IgD-negative memory B cell (primary cell): ENCODE measurements at regions not wholly inside any gene's neighbourhood (a gene's known extent, or its start where the extent isn't known, plus 50 kb on each side); places are given as distances from the start of the nearest gene placed in this dataset.

Experiments used
- H3K27ac Mint-ChIP-seq, 3 donors: one replicate each; pipeline ENCODE4 v1.8.0; 2020 to 2022; ENCODE audit warnings: mild to moderate bottlenecking in 3 of 3, mixed read lengths in 3 of 3, moderate library complexity in 1 of 3
- H3K27me3 Mint-ChIP-seq: one replicate; pipeline ENCODE4 v1.8.0; 2021; ENCODE audit warnings: mixed read lengths
- H3K36me3 Mint-ChIP-seq: one replicate; pipeline ENCODE4 v1.8.0; 2020; ENCODE audit warnings: mild to moderate bottlenecking, mixed read lengths
- H3K4me1 Mint-ChIP-seq, 3 donors: one replicate each; pipeline ENCODE4 v1.8.0; 2020 to 2022; ENCODE audit warnings: mixed read lengths in 3 of 3, mild to moderate bottlenecking in 1 of 3
- H3K4me3 Mint-ChIP-seq, 4 donors: one replicate each; pipeline ENCODE4 v1.8.0; 2020 to 2022; ENCODE audit warnings: mild to moderate bottlenecking in 4 of 4, mixed read lengths in 4 of 4, moderate library complexity in 3 of 4
- H3K9me3 Mint-ChIP-seq, 3 donors: one replicate each; pipeline ENCODE4 v1.8.0; 2020 to 2021; ENCODE audit warnings: mixed read lengths in 3 of 3, mild to moderate bottlenecking in 1 of 3

DNA sequence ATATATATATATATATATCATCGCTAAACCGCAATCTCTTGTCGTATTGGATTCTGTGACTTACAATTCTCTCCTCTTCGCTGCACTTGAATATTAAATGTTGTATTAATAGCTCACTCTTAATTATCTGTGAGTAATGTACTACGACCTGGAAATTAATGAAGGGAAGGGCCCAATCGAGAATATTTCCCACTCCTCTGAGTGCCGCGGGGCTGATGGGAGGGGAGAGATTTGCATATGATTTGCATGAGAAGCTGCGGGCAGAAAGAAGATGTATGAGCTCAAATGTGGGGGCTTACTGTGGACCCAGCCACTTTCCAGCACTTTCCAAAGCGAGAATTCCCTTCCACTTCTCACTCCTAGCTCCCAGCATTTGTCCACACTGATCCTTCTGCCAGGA is 141.2 kb downstream of the MN1 start:
- H3K4me3 Mint-ChIP-seq, result no peak overlapping the region
- peaks cover 4 to 8% (median 6%) of the 10 kb centered on the region in 3 donors for H3K9me3 Mint-ChIP-seq
- no peaks in the 10 kb centered on the region for H3K27me3 Mint-ChIP-seq
- H3K36me3 Mint-ChIP-seq, result no peaks in the 10 kb centered on the region
- no peak overlapping the region for H3K27ac Mint-ChIP-seq
- no peaks in the 10 kb centered on the region for H3K4me1 Mint-ChIP-seq

DNA sequence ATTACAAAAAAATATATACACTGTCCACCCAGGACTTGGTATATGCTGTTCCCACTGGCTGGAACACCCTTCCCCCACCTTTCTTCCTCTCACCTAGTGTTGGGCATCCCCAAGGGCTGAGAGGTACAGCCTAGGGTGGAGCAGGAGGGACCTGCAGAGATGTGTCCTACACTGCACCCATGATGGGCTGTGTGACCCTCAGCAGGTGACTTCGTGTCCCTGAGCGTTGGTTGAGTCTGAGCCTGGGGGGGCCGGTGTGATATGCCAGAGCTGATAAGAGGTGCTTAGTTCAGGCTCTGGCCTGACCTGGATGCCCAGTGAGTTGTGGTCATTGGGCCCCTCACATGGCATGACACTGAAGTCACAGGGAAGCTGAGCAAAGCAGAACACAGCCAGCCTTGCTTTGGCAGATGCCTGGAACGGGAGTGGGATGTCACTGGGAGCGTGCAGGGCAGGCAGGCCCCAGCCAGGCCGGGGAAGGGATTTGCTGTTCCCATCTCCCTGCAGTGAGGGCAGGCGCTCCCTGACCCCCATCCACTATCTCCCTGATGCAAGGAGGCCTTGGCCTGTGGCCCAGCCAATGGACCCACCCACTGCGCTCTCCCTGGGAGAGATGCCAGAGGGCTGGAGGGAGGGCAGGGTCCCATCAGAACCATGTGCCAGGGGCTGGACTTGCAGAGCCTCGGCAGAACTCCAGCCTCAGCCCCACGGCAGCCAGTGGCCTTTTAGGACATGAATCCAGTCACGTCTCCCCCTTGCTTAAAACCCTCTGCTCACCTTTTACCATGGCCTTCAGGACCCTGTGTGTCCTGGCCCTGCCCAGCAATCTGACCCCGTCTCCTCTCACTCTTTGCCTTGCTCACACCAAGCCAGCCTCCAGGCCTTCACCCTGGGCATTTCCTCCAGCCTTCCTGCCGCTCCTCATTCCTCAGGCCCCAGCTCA is 138.9 kb downstream of the MN1 start:
- H3K4me1 Mint-ChIP-seq, result no peaks in the 10 kb centered on the region
- H3K27ac Mint-ChIP-seq, result no peak overlapping the region
- no peaks in the 10 kb centered on the region for H3K27me3 Mint-ChIP-seq
- H3K36me3 Mint-ChIP-seq, result no peaks in the 10 kb centered on the region
- H3K4me3 Mint-ChIP-seq, result no peak overlapping the region
- peaks cover 3 to 5% (median 4%) of the 10 kb centered on the region in 3 donors for H3K9me3 Mint-ChIP-seq

DNA sequence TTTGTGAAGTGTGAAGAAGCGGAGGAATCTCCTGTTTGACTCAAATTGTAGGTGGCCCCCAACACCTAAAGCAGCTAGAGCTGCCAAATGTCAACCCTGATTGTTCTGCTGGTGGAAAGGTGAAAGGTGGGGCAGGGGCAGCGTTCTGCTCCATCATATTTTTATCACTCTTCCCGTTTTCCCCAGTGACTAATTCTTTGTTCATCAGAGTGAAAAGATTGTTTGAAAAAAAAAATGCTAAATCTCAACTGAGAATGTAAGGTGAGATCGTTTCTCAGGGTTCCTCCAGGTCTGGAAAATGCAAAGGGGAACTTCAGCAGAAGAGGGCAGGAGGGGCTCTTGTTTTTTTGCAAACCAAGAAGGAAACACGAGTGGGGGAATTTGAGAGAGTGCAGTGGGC is 137.7 kb downstream of the MN1 start:
- no peaks in the 10 kb centered on the region for H3K4me1 Mint-ChIP-seq
- no peak overlapping the region for H3K4me3 Mint-ChIP-seq
- H3K27ac Mint-ChIP-seq, result no peak overlapping the region
- H3K36me3 Mint-ChIP-seq, result no peaks in the 10 kb centered on the region
- H3K9me3 Mint-ChIP-seq, result peaks cover 3 to 5% (median 4%) of the 10 kb centered on the region in 3 donors
- H3K27me3 Mint-ChIP-seq, result peaks cover 2% of the 10 kb centered on the region

DNA sequence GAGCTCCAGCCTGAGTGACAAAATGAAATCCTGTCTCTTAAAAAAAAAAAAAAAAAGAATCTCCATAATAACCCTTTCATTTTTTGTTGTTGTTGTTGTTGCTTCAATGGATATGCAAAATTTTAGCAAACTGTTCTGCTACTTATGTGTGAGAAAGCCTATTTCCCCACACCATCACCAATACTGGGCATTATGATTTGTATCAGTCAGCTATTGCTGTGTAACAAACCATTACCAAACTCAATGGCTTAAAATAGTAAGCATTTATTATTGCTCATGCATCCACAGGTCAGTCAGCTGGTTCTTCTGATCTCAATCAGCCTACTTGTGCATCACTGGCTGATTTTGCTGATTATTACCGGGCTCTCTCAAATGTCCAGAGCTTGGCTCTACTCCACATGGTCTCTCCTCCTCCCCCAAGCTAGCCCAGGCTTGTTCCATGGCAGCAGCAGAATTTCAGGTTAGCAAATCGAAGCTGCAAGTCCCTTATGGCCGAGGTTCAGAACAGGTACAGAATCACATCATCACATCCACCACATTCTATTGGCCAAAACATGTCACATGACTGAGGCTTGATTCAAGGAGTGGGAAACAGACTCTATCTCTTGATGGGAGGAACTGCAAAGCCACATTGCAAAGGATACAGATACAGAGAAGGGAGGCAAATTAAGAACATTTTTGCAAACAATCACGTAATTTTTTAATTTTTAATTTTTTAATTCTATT is 135.1 kb downstream of the MN1 start:
- Mint-ChIP-seq H3K27ac (no peak overlapping the region), H3K9me3 (peaks cover 3 to 5% (median 4%) of the 10 kb centered on the region in 3 donors), H3K36me3 (no peaks in the 10 kb centered on the region), H3K4me3 (no peak overlapping the region), H3K27me3 (peaks cover 19% of the 10 kb centered on the region), H3K4me1 (peaks cover 0 to 2% (median 0%) of the 10 kb centered on the region in 3 donors)

DNA sequence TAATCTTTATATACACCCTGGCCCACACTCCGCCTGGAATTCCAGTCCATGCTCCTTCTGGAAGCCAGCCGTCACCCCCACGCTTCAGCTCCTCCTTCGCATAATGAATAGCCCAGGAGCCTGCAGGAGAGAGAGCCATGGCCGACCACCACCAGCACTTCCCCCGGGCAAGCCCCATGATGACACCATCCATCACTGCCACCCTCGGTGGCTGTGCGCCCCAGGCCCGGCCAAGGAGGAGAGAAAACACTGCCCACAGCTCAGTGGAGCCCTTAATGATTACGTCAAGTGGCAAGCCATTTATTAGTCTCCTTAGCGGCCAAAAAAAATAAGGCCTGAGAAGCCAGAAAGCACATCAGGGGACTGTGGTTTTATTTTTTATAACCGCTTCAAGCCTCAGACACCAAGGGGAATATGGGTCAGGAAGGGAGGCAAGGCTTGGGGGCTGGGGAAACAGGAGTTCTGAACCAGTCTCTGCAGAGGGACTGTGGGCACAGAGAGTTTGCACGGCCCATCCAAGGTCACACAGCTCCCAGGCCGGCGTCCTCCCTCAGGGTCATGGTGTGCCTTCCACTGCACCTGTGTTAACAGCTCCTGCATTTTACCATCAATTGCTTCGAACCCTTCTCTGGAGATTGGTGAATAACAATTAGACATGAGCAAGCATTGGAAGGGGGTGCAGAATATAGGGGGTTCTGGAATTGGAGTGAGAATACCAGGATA is 134.3 kb downstream of the MN1 start:
- H3K27me3 Mint-ChIP-seq, result peaks cover 19% of the 10 kb centered on the region
- H3K4me1 Mint-ChIP-seq, result peaks cover 0 to 2% (median 0%) of the 10 kb centered on the region in 3 donors
- no peak overlapping the region for H3K27ac Mint-ChIP-seq
- peak overlapping the region in 1 of 4 donors; percentile 35 for H3K4me3 Mint-ChIP-seq
- peaks cover 3 to 5% (median 4%) of the 10 kb centered on the region in 3 donors for H3K9me3 Mint-ChIP-seq
- H3K36me3 Mint-ChIP-seq, result no peaks in the 10 kb centered on the region

DNA sequence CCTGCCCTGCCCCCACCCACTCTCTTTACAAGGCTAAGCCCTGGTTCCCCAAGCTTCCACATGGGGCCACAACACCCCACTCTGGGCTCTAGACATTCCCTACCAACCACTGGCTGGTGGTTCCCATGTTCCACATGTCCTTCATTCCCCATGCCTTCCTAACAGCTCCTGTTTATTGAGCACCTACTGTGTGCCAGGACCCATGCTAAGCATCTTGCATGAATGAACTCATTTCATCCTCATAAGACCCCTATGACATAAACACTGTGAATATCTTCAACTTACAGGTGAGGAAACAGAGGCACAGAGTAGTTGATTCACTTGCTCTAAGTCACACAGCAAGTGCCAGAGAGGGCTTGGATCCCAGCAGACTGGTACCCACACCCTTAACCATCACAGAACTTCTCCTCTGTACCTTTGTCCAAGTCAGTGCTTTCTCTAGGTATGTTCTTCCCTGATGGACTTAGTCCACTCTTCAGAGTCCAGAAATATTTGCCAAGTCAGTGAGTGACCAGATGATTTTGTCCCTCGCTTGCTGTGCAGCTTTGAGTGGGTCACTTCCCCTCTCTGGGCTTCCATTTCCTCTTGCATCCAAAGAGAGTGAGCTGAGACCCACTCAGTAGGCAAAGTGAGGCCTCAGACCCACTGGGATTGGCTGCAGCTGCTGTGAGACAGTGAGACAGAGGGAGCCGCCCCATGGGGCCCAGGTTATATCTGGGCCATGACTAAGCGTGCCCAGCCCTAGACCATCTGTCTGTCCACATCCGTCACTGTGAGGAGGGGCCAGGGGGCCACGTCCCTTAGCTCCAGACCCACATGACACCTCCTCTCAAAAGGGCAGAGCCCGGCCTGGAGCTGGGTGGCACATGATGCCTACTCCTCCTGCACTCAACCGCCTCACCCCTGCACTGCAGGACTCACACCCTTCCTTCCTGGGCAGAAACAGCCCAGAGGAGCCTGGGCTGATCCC is 132.4 kb downstream of the MN1 start:
- H3K4me3 Mint-ChIP-seq, result peak overlapping the region in 1 of 4 donors; percentile 18
- peaks cover 23% of the 10 kb centered on the region for H3K27me3 Mint-ChIP-seq
- peaks cover 3 to 5% (median 4%) of the 10 kb centered on the region in 3 donors for H3K9me3 Mint-ChIP-seq
- no peaks in the 10 kb centered on the region for H3K36me3 Mint-ChIP-seq
- no peak overlapping the region for H3K27ac Mint-ChIP-seq
- peaks cover 0 to 2% (median 0%) of the 10 kb centered on the region in 3 donors for H3K4me1 Mint-ChIP-seq

DNA sequence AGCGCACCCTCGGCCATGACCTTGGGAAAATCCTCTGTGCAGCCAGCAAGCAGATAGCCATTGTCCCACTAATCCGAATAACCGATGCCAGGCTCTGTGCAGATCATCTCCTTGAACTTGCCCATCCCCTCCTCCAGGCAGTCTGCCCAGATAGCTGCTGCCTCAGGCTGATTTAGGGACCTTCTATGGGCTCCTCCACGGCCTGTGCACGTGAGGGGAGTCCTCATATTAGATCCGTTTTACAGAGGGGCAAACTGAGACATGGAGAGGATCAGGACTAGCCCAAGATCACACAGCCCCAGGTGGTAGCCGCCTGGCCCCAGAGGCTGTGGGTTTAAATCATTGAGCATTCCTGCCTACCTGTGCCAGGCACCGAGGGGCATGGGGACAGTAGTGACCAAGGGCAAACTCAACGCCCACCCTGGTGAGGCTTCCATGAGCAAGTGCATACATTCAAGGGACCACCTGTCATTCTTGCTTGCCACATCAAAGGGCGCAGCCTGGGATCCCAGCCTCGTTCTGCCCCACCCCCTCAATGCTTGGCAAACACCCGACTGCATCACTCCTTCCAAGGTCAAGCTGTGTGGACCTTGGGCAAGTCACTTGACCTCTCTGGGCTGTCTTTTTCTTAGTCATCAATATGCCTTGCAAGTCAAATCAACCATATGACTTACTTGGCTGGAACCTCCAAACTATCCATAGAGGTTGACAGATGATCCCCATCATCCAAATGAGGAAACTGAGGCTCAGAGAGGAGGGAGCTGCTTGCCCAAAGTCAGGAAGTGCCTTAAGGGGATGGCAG is 131.6 kb downstream of the MN1 start:
- Mint-ChIP-seq H3K27ac (no peak overlapping the region), H3K36me3 (no peaks in the 10 kb centered on the region), H3K4me1 (peaks cover 0 to 2% (median 0%) of the 10 kb centered on the region in 3 donors), H3K27me3 (peaks cover 23% of the 10 kb centered on the region), H3K9me3 (peaks cover 3 to 5% (median 4%) of the 10 kb centered on the region in 3 donors), H3K4me3 (no peak overlapping the region)

DNA sequence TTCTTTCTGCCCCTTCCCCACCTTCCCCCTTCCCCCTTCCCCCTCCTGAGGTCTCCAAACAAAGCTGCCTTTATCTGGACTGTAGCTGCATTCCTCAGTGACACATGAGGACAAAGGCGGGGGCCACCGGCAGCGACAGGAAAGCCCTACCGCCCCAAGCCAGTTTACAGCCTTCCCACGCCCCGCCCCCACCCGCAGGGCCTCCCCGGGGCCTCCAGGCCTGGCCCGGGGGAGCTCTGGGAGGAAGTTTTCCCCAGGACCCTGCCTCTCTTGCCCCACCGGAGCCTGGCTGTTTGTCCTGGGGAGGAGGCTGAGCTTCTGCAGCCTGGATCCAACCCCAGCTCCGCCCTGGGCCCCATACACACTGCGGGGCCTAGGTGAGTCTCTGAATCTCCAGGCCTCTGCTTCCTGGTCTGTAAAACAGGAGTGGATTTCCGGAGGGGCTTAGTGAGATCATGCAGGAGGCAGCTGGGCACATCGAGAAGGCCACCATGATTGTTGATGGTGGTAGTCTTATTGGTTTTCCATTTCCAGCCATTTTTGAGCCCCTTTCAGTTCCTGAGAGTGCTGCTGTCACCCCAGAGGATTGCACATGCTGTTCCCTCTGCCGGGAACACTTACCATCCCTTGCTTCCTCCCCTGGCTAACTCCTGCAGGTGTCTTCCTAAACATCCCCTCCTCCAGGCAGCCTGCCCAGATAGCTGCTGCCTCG is 130.7 kb downstream of the MN1 start:
- peak overlapping the region in 1 of 4 donors; percentile 32 for H3K4me3 Mint-ChIP-seq
- peaks cover 0 to 2% (median 0%) of the 10 kb centered on the region in 3 donors for H3K4me1 Mint-ChIP-seq
- no peaks in the 10 kb centered on the region for H3K36me3 Mint-ChIP-seq
- peaks cover 3 to 5% (median 4%) of the 10 kb centered on the region in 3 donors for H3K9me3 Mint-ChIP-seq
- no peak overlapping the region for H3K27ac Mint-ChIP-seq
- H3K27me3 Mint-ChIP-seq, result peaks cover 24% of the 10 kb centered on the region

DNA sequence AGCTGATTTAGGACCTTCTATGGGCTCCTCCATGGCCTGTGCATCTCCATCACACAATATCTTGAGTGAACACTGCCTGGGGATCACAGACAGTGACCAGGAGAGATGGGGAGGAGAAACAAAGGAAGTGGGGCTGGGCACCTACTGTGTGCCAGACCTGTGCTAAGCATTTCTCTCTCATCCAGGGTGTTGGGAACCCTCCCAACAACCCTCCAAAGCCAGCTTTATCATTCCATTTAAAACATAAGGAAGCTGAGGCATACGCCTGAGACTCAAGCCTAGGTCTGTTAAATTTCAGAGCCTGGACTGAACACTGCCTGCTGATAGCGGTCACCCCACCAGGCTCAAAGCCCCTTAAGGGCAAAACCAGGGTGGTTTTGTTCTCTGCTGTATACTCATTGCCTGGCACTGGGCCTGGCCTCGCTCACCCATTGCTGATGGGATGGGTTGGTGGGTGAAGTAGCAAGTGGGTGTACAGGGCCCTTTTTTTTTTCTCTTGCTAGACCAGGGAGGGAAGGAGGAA is 130.1 kb downstream of the MN1 start:
- peaks cover 24% of the 10 kb centered on the region for H3K27me3 Mint-ChIP-seq
- H3K4me3 Mint-ChIP-seq, result peak overlapping the region in 1 of 4 donors; percentile 32
- peaks cover 0 to 2% (median 0%) of the 10 kb centered on the region in 3 donors for H3K4me1 Mint-ChIP-seq

DNA sequence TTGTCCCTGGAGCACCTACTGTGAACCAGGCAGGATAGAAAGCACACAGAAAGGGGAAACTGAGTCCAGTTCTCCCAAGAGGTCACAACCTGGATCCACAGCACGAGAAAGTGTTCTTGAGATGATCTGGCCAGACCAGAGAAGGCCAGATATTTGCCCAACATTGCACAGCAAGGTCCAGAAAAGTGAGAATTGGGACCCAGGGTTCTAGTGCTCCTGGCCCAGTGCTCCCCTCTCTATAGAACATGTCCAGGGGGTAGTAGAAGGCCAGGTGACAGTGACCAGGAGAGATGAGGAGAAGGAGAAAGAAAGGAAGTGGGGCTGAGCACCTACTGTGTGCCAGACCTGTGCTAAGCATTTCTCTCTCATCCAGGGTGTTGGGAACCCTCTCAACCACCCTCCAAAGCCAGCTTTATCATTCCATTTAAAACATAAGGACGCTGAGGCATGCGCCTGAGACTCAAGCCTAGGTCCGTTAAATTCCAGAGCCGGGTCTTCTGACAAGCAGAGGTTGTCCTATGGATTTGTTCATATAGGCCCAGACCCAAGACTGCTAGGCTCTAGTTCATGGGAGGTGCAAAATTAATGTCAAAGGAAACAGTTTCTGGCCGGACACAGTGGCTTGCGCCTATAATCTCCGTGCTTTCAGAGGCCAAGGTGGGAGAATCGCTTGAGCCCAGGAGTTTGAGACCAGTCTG is 128.7 kb downstream of the MN1 start:
- peaks cover 25% of the 10 kb centered on the region for H3K27me3 Mint-ChIP-seq
- peaks cover 0 to 2% (median 0%) of the 10 kb centered on the region in 3 donors for H3K4me1 Mint-ChIP-seq
- H3K9me3 Mint-ChIP-seq, result no peaks in the 10 kb centered on the region
- H3K4me3 Mint-ChIP-seq, result peak overlapping the region in 1 of 4 donors; percentile 66
- no peak overlapping the region for H3K27ac Mint-ChIP-seq
- no peaks in the 10 kb centered on the region for H3K36me3 Mint-ChIP-seq

More for the DNA sequence above, 130.1 kb downstream of the MN1 start:
- Mint-ChIP-seq H3K9me3 (peaks cover 2 to 4% (median 3%) of the 10 kb centered on the region in 3 donors), H3K36me3 (no peaks in the 10 kb centered on the region), H3K27ac (no peak overlapping the region)

DNA sequence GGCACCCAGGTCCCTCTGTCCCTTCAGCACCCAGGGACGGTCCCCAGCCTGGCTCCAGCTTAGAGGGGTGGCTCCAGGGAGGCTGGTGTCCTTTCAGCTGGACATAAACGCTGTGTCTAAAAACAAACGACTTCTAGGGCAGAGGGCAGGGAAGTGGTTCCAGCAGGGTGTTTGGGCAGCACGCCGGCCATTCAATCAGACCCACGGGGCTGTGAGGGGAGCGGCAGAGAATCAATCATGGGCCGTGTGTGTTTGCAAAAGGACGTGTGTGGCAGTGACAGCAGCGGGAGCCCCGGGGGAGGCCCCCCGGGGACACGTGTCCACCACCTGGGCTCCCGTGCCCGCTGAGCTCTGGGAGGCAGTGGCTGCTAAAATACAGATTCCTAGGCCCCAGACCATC is 127.7 kb downstream of the MN1 start:
- no peaks in the 10 kb centered on the region for H3K36me3 Mint-ChIP-seq
- H3K4me1 Mint-ChIP-seq, result peaks cover 0 to 2% (median 0%) of the 10 kb centered on the region in 3 donors
- peak overlapping the region in 1 of 4 donors; percentile 17 for H3K4me3 Mint-ChIP-seq
- no peak overlapping the region for H3K27ac Mint-ChIP-seq
- H3K27me3 Mint-ChIP-seq, result peaks cover 23% of the 10 kb centered on the region
- no peaks in the 10 kb centered on the region for H3K9me3 Mint-ChIP-seq

DNA sequence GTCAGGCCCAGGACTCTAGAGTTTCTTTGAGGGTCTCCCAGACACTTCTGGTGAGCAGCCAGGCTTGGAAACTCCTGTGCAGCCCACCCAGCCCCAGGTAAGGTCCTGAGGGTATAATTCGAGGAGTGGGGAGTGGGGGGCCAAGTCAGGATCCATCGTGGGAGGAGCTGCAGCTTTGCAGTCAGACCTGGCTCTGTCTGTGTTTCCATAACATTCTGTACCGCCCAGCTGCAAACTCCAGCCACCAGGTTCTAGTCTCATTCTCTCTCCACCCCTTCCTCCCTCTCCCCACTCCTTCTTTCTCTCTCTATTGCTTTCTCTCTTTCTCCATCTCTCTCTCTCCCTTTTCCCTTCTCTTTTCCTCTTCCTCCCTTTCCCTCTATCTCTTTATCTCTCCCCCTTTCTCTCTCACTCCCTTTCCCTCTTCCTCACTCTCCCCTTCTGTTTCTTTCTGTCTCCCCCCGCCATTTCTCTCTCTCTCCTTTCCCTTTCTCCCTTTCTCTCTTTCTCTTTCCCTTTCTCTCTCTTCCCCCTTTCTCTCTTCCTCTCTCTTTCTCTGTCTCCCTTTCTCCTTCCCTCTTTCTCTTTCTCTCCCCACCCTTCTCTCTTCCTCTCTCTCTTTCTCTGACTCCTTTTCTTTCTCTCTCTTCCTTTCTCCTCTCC is 127.2 kb downstream of the MN1 start:
- peaks cover 17% of the 10 kb centered on the region for H3K27me3 Mint-ChIP-seq
- H3K4me3 Mint-ChIP-seq, result no peak overlapping the region
- no peaks in the 10 kb centered on the region for H3K36me3 Mint-ChIP-seq
- no peak overlapping the region for H3K27ac Mint-ChIP-seq
- no peaks in the 10 kb centered on the region for H3K9me3 Mint-ChIP-seq
- H3K4me1 Mint-ChIP-seq, result peaks cover 0 to 2% (median 0%) of the 10 kb centered on the region in 3 donors
